ENCODE measurements at regions not wholly inside any gene's neighbourhood (a gene's known extent, or its start where the extent isn't known, plus 50 kb on each side); places are given as distances from the start of the nearest gene placed in this dataset.

DNA sequence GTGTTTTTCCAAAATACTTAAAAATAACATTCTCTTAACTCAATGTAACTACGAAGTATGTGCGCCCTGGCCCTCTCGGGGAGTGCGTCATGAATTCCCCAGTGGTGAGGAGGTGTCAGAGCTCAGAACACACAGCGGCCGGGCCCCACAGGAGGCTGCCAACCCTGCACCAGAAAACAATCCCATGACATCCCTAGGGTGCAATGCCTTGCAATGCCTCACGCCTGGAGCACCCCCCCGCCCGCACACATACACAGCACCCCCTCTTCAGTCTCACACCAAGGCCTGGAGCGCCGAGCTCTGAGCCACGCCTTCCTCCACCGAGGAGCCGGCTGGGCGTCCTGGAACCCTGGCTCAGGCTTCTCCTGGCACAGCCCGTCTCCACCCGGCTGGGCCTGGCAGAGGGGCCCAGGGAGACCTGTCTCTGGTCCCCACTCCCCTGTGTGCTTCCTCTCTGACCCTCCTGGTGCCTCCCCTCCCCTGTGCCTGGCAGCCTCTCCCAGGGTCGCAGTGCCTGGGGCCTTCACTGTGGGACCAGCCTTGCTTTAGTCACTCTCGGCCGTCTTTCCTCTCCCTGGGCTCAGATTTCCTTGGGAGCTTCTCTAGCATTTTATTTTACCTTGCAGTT is 108.2 kb upstream of the ADRA2C start:
- TF ChIP-seq, protein P1, sequence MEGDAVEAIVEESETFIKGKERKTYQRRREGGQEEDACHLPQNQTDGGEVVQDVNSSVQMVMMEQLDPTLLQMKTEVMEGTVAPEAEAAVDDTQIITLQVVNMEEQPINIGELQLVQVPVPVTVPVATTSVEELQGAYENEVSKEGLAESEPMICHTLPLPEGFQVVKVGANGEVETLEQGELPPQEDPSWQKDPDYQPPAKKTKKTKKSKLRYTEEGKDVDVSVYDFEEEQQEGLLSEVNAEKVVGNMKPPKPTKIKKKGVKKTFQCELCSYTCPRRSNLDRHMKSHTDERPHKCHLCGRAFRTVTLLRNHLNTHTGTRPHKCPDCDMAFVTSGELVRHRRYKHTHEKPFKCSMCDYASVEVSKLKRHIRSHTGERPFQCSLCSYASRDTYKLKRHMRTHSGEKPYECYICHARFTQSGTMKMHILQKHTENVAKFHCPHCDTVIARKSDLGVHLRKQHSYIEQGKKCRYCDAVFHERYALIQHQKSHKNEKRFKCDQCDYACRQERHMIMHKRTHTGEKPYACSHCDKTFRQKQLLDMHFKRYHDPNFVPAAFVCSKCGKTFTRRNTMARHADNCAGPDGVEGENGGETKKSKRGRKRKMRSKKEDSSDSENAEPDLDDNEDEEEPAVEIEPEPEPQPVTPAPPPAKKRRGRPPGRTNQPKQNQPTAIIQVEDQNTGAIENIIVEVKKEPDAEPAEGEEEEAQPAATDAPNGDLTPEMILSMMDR (IDR thresholded peaks at IDR 0.05): no peak
- no peak for TF ChIP-seq POLR2A (IDR thresholded peaks at IDR 0.05)
- 46 to 64% methylated on average over 7 to 12 of the region's 20 CpGs for WGBS, 2 donors
- Histone ChIP-seq H3K9me3 (no peaks in the 10 kb centered on the region), H3K27ac (peak overlapping the region in 2 of 4 donors; percentile 46 to 79), H3K36me3 (no peaks in the 10 kb centered on the region), H3K4me1 (no peaks in the 10 kb centered on the region), H3K4me3 (no peak overlapping the region), H3K27me3 (peaks cover 0 to 100% (median 0%) of the 10 kb centered on the region in 4 donors)
- no peak for DNase-seq
- intact Hi-C loops (cut with DNase I): no loop called here

DNA sequence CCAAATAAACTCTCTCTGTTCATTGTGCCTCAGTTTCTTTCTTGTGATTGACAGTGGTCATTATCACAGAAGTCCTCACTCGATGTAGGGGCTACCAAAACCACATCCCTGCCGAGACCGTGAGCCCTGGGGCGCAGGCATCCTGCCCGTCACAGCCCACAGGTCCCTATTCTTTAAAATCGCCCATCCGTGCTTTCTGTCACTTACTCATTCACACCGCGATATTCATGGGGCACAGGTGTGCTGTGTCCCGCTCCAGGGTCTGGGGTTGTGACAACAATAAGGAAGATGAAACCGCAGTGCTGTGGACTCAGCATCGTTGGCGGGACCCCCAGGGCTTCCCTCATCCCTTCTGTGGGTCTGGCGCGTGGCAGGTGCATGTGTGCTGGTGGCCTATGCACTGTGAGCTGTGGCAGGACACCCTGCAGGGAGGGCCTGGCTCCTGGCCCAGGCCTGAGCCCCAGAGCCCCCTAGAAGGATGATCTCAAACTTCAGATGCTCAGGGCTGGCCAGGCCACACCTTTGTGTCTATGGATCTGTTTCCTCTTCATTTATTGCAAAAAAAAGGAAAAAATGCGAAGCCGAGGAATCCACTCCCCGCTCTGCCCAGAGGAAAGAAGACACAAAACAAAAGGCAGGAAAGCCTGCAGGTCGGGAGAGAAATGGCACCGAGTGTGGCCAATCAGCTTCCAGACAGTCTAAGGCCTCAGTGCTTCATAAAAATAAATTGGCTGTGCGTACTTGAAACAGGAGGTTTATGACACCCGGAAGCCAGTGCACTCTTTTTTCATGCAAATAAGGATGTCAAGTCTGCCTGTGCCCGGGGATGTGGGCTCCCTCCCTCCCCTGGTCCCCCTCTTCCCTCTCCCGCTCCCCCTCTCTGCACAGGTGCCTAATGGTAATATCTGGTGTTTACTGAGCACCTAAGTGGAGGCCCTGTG is 109.5 kb upstream of the ADRA2C start:
- Histone ChIP-seq H3K9me3 (no peaks in the 10 kb centered on the region), H3K4me1 (no peaks in the 10 kb centered on the region), H3K36me3 (no peaks in the 10 kb centered on the region), H3K4me3 (no peak overlapping the region), H3K27ac (peak overlapping the region in 1 of 4 donors; percentile 72), H3K27me3 (peaks cover 0 to 100% (median 0%) of the 10 kb centered on the region in 4 donors)
- intact Hi-C loops (cut with DNase I): no loop called here
- 53 to 67% methylated on average over 19 to 22 of the region's 24 CpGs for WGBS, 2 donors
- TF ChIP-seq POLR2A (IDR thresholded peaks at IDR 0.05): no peak
- TF ChIP-seq, protein P1 (IDR thresholded peaks at IDR 0.05): no peak
- no peak for DNase-seq

DNA sequence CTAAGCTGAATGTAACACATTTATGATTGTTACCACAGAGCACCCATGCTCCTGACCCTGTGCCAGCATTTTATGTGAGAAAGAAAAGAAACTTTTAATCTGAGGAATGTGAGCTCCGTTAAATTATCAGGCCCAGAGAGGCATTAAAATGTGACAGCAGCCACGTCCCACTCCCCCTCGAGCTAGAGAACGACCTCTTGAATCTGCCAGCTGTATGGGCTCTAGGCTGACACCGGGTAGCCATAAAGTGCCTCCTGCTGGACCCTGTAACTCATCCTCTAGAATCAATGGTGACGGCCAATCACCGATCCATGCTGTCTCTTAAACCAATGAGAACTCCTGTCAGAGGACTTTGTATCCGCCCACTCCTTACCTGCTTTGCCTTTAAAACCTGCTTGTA is 110.2 kb upstream of the ADRA2C start:
- H3K4me3 ChIP-seq: no peak overlapping the region
- no peaks in the 10 kb centered on the region for H3K4me1 ChIP-seq
- H3K9me3 ChIP-seq: no peaks in the 10 kb centered on the region
- 37 to 57% methylated on average over 7 to 8 of the region's 8 CpGs for WGBS, 2 donors
- H3K36me3 ChIP-seq: no peaks in the 10 kb centered on the region
- no peak overlapping the region for H3K27ac ChIP-seq
- intact Hi-C loops (cut with DNase I): no loop called here
- H3K27me3 ChIP-seq: peaks cover 0 to 100% (median 0%) of the 10 kb centered on the region in 4 donors
- no peak for TF ChIP-seq POLR2A (IDR thresholded peaks at IDR 0.05)
- TF ChIP-seq, protein P1 (IDR thresholded peaks at IDR 0.05): no peak
- no peak for DNase-seq

DNA sequence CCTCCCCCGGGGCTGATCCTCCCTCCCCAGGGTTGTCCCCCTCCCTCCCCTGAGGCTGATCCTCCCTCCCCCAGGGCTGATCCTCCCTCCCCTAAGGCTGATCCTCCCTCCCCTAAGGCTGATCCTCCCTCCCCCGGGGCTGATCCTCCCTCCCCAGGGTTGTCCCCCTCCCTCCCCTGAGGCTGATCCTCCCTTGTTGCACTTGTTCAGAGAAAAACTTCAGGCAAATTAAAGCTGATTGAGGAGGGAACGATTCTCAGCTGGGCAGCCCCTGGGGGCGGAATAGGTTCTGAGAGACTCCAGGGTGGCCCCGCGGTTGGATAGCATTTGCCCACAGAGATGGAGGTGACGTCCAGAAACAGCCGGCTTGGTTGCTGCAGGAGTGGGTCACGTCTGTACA is 110.7 kb upstream of the ADRA2C start:
- Histone ChIP-seq H3K4me1 (no peaks in the 10 kb centered on the region), H3K36me3 (no peaks in the 10 kb centered on the region), H3K27me3 (peaks cover 0 to 100% (median 0%) of the 10 kb centered on the region in 4 donors), H3K4me3 (no peak overlapping the region), H3K9me3 (no peaks in the 10 kb centered on the region), H3K27ac (no peak overlapping the region)
- 32% methylated on average over 4 of the region's 9 CpGs; no CpG with 5 or more reads in 1 of the 2 donors for WGBS, 2 donors
- DNase-seq: no peak
- no peak for TF ChIP-seq POLR2A (IDR thresholded peaks at IDR 0.05)
- TF ChIP-seq, protein P1 (IDR thresholded peaks at IDR 0.05): no peak
- intact Hi-C loops (cut with DNase I): no loop called here
